GM18499 (cell line): ENCODE measurements at regions not wholly inside any gene's neighbourhood (a gene's known extent, or its start where the extent isn't known, plus 50 kb on each side); places are given as distances from the start of the nearest gene placed in this dataset.
"Not testable (repeated sequence)": the region's sequence is repeated elsewhere in the genome, so short reads cannot be mapped to it uniquely, and the experiment has no call there.

Experiments
- ATAC-seq: cut with Tn5 transposase; IDR thresholded peaks from one replicate; pipeline ENCODE4 v1.9.1; 2021; ENCODE audit warnings: moderate number of reproducible peaks; ENCODE audit not compliant: insufficient read depth, unreplicated experiment

DNA sequence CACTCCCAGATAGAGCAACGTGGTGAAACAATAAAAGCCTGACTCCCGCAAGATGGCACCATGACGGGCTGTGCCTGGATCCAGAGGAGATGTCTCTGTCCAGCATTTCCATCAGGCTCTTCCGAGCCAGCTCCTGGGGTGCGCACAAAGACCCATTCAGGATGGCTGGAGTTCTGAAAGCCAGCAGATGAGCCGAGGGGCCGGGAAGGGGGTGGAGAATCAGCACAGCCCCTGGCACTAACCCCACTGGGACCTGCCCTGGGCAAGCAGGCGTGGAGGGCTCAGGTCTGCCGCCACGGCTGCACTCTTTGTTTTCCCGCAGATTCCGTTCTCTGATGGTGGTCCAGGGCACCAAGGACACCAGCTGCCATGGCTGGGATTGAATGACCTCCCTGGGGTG, 97.2 kb upstream of the BLID start:
- ATAC-seq, result no peak

GRCh38 chr11:122210367-122210997, 94.5 kb upstream of the BLID start:
- no peak for ATAC-seq

GRCh38 chr11:122209619-122210366, 93.8 kb upstream of the BLID start:
- ATAC-seq, result no peak

- no peak for ATAC-seq
Measured at GRCh38 chr11:122207921-122208764, 92.1 kb upstream of the BLID start.

DNA sequence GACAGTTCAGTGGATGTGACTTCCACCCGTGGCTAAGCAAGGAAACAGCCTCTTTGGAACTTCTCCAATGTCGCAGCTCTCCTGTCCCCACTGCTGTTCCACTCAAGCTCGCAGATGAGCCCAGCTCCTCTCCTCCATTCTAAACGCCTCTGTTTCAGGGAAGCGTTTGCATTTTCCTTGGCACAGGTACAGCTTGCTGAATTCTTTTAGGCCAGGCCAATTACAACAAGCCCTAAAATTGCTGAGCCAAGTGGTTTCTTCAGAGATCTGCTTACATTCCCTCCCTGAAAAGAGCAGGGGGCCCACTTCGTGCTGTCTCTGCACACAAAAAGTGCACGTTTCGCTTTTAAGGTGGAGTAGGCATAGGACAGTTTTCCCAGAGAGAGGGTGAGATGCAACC, 91.5 kb upstream of the BLID start:
- ATAC-seq, result no peak

- ATAC-seq, result no peak
Measured at GRCh38 chr11:122205036-122205435, 89.0 kb upstream of the BLID start.

GRCh38 chr11:122204206-122204605, 88.2 kb upstream of the BLID start:
- ATAC-seq, result no peak

DNA sequence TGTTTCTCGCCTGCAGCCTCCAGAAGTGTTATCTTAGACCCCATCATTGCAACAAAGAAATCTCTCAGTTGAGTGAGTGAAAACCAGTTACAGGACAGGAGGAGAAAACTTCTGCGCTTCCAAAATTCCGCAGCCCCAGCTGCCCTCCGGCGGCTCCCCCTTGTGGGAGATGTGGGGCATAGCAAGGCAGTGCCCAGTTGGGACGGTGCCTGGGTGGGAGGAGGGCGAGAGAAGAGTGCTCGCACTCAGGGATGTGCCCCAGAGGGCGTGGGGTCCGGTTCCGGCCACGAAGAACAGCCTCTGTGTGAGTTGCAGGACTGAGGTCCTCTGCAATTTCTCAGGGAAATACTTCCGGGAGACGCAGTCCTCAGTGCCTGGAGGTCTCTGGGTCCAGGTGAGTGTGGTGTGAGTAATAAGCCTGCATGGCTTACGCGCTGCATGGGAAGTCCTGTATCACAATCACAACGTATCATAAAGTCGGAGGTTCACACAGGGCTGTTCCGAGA, 87.0 kb upstream of the BLID start:
- no peak for ATAC-seq

GRCh38 chr11:122202161-122202950, 86.3 kb upstream of the BLID start:
- no peak for ATAC-seq

GRCh38 chr11:122201106-122201505, 85.1 kb upstream of the BLID start:
- no peak for ATAC-seq

DNA sequence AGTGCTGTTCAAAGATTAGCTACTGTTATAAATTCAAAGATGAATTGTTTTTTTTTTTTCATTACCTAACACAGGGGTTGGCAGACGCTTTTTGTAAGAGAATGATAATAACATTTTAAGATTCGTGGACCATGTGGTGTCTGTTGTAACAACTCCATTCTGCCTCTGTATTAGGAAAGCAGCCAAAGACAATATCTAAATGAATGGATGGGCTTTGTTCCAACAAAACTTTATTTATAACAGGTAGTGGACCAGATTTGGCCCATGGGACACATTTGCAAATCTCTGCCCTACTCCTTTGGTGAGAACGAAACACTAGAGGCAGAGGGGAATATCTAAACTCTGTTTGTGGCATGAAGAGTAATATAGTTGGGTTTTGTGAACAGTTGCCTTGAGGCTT, 83.6 kb upstream of the BLID start:
- ATAC-seq, result no peak

DNA sequence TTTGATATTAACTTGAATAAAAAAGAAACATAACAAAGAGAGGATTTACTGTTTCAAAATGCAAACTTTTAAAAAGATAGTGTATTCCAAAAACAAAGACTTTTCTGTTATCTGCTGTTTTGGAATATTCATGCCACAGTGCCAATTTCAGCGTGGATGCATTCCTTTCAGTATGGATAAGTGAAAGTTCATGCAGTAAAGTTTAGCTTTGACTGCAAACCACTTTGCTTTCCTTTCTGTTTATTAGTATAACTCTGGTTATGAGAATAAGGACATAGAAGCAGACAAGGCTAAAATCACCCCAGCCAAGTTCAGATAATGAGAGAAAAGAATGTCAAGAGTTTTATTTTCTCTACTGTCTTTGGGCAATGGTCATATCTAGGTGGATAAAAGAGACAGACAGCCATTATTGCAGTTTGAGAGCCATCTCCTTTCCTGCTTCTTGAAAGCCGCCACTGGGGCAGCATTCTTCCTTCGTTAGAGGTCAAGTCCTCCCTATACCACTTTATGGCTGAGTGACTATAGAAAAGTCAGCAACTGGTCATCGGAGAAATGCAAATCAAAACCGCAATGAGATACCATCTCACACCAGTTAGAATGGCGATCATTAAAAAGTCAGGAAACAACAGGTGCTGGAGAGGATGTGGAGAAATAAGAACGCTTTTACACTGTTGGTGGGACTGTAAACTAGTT, 82.4 kb upstream of the BLID start:
- ATAC-seq, result no peak

- no peak for ATAC-seq
Measured at GRCh38 chr11:122197066-122197987, 81.3 kb upstream of the BLID start.

DNA sequence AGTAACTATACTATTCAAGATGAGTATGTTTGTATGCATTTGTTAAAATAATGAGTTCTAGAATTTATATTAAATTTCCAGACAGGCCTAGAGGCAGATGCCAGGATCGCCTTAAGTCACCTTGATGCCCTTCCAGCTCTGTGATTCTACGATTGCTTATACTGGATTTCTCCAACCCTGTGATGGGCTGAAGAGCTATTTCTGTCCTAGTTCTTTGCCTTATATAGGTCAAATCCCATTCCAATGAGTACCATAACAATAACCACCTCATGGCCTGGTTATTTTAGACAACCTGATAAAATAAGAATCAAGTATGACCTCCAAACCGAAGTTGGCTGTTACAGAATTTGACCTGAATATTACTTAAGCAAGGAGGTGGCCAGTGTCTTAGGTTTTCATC, 79.8 kb upstream of the BLID start:
- no peak for ATAC-seq

- not testable (repeated sequence) for ATAC-seq
Measured at GRCh38 chr11:122193881-122194480, 78.0 kb upstream of the BLID start.

DNA sequence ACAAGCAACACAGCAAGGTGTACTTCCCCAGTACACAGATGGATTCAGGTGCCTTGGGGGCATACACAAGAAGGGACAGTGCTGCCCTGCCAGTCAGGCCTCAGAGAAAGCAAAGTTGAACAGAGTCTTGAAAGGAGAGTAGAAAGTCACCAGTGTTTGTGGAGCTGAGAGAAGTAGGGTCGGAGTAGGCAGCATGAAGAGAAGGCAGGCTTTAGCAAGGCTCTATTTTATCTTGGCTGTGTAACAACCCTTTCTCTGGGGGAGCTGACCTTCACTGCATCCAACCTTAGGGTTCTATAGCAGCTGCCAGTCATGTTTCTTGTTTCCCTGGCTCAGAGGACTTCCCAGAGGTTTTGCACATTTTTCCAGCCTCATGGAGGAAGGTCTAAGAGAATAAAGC, 77.4 kb upstream of the BLID start:
- no peak for ATAC-seq

DNA sequence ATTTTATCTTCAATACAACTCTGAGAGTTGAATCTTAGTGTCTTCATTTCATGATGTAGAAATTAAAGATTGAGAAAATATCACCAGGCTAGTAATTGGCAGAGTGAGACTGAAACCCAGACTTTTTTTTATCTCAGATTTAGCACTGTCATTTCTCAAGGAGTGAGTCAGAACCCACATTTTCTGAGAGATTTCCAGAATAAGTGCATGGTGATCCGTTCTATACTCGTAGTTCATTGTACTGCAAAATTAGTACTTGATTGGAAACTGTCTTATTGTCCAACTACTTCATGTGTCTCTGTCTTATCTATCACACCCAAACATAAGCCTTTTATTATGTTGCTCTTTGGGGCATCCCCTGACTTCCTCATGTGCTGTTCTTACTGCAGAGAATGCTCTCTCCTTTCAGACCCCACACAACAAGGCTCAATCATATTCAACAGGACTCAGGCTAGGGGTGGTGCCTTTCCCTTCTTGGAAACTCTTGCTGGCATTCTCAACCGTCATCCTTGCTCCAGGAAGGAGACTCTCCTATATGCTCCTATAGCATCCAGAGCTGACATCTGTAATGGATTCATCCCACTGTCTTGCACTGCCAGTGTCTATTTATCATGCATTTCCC, 76.7 kb upstream of the BLID start:
- ATAC-seq, result no peak

DNA sequence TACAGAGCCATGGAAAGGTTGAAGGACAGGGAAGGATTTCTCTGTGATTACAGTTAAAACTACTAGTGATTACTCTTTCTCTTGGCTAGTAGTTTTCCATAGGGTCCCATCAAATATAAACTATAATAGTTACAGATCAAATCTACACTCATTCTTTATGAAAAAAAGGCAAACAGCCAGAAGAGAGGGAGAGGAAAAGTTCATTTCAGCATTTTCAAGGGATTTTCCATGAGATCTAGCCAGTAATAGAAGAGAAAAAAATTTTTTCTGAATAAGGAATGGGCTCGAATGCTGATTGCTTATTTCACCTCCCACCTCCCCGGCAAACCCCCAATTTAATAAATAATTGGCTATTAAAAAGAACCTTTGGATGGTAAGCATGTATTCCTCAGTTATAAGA, 74.8 kb upstream of the BLID start:
- no peak for ATAC-seq
